ENCODE measurements at regions not wholly inside any gene's neighbourhood (a gene's known extent, or its start where the extent isn't known, plus 50 kb on each side); places are given as distances from the start of the nearest gene placed in this dataset.

DNA sequence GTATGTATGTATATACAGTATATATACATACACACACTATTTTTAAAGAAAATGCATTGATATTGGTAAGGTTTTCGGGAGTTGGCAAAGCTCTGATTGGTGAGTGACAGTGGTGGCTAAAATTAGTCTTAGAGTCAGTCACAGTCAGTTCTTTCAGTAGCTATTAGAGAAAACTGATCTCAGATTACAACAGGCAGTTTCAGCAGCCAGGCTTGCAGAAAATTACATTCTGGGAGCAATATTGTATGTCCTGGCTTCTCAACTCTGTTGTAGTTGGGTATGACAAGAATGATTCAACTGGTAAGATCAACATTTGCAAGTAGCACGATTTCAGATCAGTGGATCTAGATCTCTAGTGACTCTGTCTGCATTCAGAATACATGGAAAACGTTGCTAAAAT is 897.9 kb upstream of the AUTS2 start:
- Mint-ChIP-seq H3K36me3 (ENCODE audit: low read depth) (peaks cover 45% of the 10 kb centered on the region), H3K4me3 (no peak overlapping the region), H3K9me3 (peaks cover 99% of the 10 kb centered on the region), H3K27me3 (ENCODE audit: insufficient read depth, low read depth, poor library complexity) (peaks cover 9% of the 10 kb centered on the region), H3K27ac (no peak overlapping the region), H3K4me1 (no peaks in the 10 kb centered on the region)
- H3F3A ChIP-seq (replicated peaks; ENCODE audit: low read depth): no peaks in the 10 kb centered on the region
- H4K20me1 ChIP-seq (replicated peaks; ENCODE audit: insufficient read depth): no peaks in the 10 kb centered on the region
- H2AFZ ChIP-seq: no peak overlapping the region
- no peak for DNase-seq (ENCODE audit: low spot score)
- H3K27ac ChIP-seq (ENCODE audit: low read depth): no peak overlapping the region
- H3K9me2 ChIP-seq (ENCODE audit: insufficient read depth): no peaks in the 10 kb centered on the region
- no peaks in the 10 kb centered on the region for H3K79me2 ChIP-seq (replicated peaks; ENCODE audit: insufficient read depth)
- no peaks in the 10 kb centered on the region; the same call in 1 of the 2 replicates for H3K36me3 ChIP-seq (ENCODE audit: insufficient read depth)
- no peak overlapping the region for H3K4me3 ChIP-seq
- no peaks in the 10 kb centered on the region for H3K27me3 ChIP-seq (ENCODE audit: insufficient read depth)
- H3K4me1 ChIP-seq (ENCODE audit: insufficient read depth): no peaks in the 10 kb centered on the region
- no peak for ATAC-seq
- H3K4me2 ChIP-seq: no peak overlapping the region
- TF ChIP-seq, protein P1, sequence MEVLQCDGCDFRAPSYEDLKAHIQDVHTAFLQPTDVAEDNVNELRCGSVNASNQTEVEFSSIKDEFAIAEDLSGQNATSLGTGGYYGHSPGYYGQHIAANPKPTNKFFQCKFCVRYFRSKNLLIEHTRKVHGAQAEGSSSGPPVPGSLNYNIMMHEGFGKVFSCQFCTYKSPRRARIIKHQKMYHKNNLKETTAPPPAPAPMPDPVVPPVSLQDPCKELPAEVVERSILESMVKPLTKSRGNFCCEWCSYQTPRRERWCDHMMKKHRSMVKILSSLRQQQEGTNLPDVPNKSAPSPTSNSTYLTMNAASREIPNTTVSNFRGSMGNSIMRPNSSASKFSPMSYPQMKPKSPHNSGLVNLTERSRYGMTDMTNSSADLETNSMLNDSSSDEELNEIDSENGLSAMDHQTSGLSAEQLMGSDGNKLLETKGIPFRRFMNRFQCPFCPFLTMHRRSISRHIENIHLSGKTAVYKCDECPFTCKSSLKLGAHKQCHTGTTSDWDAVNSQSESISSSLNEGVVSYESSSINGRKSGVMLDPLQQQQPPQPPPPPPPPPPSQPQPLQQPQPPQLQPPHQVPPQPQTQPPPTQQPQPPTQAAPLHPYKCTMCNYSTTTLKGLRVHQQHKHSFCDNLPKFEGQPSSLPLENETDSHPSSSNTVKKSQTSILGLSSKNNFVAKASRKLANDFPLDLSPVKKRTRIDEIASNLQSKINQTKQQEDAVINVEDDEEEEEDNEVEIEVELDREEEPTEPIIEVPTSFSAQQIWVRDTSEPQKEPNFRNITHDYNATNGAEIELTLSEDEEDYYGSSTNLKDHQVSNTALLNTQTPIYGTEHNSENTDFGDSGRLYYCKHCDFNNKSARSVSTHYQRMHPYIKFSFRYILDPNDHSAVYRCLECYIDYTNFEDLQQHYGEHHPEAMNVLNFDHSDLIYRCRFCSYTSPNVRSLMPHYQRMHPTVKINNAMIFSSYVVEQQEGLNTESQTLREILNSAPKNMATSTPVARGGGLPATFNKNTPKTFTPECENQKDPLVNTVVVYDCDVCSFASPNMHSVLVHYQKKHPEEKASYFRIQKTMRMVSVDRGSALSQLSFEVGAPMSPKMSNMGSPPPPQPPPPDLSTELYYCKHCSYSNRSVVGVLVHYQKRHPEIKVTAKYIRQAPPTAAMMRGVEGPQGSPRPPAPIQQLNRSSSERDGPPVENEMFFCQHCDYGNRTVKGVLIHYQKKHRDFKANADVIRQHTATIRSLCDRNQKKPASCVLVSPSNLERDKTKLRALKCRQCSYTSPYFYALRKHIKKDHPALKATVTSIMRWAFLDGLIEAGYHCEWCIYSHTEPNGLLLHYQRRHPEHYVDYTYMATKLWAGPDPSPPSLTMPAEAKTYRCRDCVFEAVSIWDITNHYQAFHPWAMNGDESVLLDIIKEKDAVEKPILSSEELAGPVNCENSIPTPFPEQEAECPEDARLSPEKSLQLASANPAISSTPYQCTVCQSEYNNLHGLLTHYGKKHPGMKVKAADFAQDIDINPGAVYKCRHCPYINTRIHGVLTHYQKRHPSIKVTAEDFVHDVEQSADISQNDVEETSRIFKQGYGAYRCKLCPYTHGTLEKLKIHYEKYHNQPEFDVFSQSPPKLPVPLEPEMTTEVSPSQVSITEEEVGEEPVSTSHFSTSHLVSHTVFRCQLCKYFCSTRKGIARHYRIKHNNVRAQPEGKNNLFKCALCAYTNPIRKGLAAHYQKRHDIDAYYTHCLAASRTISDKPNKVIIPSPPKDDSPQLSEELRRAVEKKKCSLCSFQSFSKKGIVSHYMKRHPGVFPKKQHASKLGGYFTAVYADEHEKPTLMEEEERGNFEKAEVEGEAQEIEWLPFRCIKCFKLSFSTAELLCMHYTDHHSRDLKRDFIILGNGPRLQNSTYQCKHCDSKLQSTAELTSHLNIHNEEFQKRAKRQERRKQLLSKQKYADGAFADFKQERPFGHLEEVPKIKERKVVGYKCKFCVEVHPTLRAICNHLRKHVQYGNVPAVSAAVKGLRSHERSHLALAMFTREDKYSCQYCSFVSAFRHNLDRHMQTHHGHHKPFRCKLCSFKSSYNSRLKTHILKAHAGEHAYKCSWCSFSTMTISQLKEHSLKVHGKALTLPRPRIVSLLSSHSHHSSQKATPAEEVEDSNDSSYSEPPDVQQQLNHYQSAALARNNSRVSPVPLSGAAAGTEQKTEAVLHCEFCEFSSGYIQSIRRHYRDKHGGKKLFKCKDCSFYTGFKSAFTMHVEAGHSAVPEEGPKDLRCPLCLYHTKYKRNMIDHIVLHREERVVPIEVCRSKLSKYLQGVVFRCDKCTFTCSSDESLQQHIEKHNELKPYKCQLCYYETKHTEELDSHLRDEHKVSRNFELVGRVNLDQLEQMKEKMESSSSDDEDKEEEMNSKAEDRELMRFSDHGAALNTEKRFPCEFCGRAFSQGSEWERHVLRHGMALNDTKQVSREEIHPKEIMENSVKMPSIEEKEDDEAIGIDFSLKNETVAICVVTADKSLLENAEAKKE (CRISPR knock-in tag; IDR thresholded peaks at IDR 0.05): no peak
- TF ChIP-seq NANOG (IDR thresholded peaks at IDR 0.05; ENCODE audit: borderline replicate concordance) (no peak), POLR2AphosphoS5 (IDR thresholded peaks at IDR 0.05; ENCODE audit: low read depth) (no peak), ZNF114 (CRISPR knock-in tag; IDR thresholded peaks at IDR 0.05) (no peak), STAT1 (IDR thresholded peaks at IDR 0.05; ENCODE audit: unreplicated experiment) (no peak), EZH2phosphoT487 (IDR thresholded peaks at IDR 0.05; ENCODE audit: unreplicated experiment) (no peak), ZNF331 (CRISPR knock-in tag; IDR thresholded peaks at IDR 0.05; ENCODE audit: low read depth) (no peak), CREB1 (CRISPR knock-in tag; IDR thresholded peaks at IDR 0.05; ENCODE audit: low read depth) (no peak)
- TF ChIP-seq, protein P2, sequence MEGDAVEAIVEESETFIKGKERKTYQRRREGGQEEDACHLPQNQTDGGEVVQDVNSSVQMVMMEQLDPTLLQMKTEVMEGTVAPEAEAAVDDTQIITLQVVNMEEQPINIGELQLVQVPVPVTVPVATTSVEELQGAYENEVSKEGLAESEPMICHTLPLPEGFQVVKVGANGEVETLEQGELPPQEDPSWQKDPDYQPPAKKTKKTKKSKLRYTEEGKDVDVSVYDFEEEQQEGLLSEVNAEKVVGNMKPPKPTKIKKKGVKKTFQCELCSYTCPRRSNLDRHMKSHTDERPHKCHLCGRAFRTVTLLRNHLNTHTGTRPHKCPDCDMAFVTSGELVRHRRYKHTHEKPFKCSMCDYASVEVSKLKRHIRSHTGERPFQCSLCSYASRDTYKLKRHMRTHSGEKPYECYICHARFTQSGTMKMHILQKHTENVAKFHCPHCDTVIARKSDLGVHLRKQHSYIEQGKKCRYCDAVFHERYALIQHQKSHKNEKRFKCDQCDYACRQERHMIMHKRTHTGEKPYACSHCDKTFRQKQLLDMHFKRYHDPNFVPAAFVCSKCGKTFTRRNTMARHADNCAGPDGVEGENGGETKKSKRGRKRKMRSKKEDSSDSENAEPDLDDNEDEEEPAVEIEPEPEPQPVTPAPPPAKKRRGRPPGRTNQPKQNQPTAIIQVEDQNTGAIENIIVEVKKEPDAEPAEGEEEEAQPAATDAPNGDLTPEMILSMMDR (conservative IDR thresholded peaks at IDR 0.05; ENCODE audit: low read depth in 2 of 2): no peak
